ENCODE measurements at regions not wholly inside any gene's neighbourhood (a gene's known extent, or its start where the extent isn't known, plus 50 kb on each side); places are given as distances from the start of the nearest gene placed in this dataset.

GRCh38 chr16:55151561-55152305 is 172.3 kb upstream of the IRX6 start:
- H3K27me3 ChIP-seq (ENCODE audit: control insufficient read depth in 1 of 2, insufficient read depth in 2 of 2, low read length in 1 of 2) = peaks cover 0 to 3% of the 10 kb centered on the region in 2 donors
- no peak for DNase-seq
- no peaks in the 10 kb centered on the region for H3K36me3 ChIP-seq (ENCODE audit: control insufficient read depth in 1 of 2, insufficient read depth in 2 of 2, low read length in 1 of 2)
- 57 to 63% methylated on average over 9 of the region's 9 CpGs for WGBS, 2 donors
- peaks cover 7% of the 10 kb centered on the region for H3K9me3 ChIP-seq (ENCODE audit: control insufficient read depth, low read length)
- H3K27ac ChIP-seq (ENCODE audit: low read depth in 1 of 2, low read length in 2 of 2) = no peak overlapping the region
- no peaks in the 10 kb centered on the region for H3K4me1 ChIP-seq (ENCODE audit: control insufficient read depth in 1 of 2, insufficient read depth in 2 of 2, low read length in 2 of 2)
- H3K4me3 ChIP-seq (ENCODE audit: low read length in 2 of 2) = no peak overlapping the region
- intact Hi-C loops (cut with DNase I) = no loop called here
- ATAC-seq (ENCODE audit: low FRiP score) = no peak

GRCh38 chr16:55152875-55153390 is 171.1 kb upstream of the IRX6 start:
- Histone ChIP-seq H3K36me3 (ENCODE audit: control insufficient read depth in 1 of 2, insufficient read depth in 2 of 2, low read length in 1 of 2) (no peaks in the 10 kb centered on the region), H3K27me3 (ENCODE audit: control insufficient read depth in 1 of 2, insufficient read depth in 2 of 2, low read length in 1 of 2) (peaks cover 0 to 3% of the 10 kb centered on the region in 2 donors), H3K27ac (ENCODE audit: low read depth in 1 of 2, low read length in 2 of 2) (no peak overlapping the region), H3K4me1 (ENCODE audit: control insufficient read depth in 1 of 2, insufficient read depth in 2 of 2, low read length in 2 of 2) (no peaks in the 10 kb centered on the region), H3K4me3 (ENCODE audit: low read length in 2 of 2) (no peak overlapping the region), H3K9me3 (ENCODE audit: control insufficient read depth, low read length) (peaks cover 7% of the 10 kb centered on the region)
- no peak for DNase-seq
- no peak for ATAC-seq (ENCODE audit: low FRiP score)
- intact Hi-C loops (cut with DNase I) = no loop called here
- 91 to 92% methylated on average over 3 of the region's 3 CpGs for WGBS, 2 donors

DNA sequence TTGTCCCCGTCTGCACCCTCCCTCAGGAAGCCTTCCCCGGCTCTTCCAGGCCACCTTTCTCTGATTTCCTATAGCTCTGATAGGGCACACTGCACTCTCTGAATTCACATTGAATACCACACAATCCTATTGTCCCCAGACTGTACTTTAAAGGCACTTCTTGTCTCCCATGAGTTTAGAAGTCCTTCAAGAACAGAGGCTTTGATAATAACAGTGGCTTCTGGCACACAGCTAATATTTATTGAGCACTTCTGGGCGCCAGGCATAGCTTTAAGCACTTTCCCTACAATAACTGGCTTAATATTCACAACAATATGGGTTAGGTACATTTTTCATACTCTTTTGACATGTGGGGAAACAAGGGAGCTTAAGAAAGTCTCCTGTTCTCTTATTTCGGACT is 169.7 kb upstream of the IRX6 start:
- no peak for DNase-seq
- no peak for ATAC-seq (ENCODE audit: low FRiP score)
- Histone ChIP-seq H3K27ac (ENCODE audit: low read depth in 1 of 2, low read length in 2 of 2) (no peak overlapping the region), H3K4me3 (ENCODE audit: low read length in 2 of 2) (no peak overlapping the region), H3K9me3 (ENCODE audit: control insufficient read depth, low read length) (peaks cover 4% of the 10 kb centered on the region), H3K27me3 (ENCODE audit: control insufficient read depth in 1 of 2, insufficient read depth in 2 of 2, low read length in 1 of 2) (peaks cover 0 to 3% of the 10 kb centered on the region in 2 donors), H3K36me3 (ENCODE audit: control insufficient read depth in 1 of 2, insufficient read depth in 2 of 2, low read length in 1 of 2) (no peaks in the 10 kb centered on the region), H3K4me1 (ENCODE audit: control insufficient read depth in 1 of 2, insufficient read depth in 2 of 2, low read length in 2 of 2) (no peaks in the 10 kb centered on the region)
- WGBS, 2 donors = 44 to 50% methylated on average over 4 of the region's 4 CpGs
- intact Hi-C loops (cut with DNase I) = no loop called here

GRCh38 chr16:55154956-55155355 is 169.0 kb upstream of the IRX6 start:
- no peaks in the 10 kb centered on the region for H3K4me1 ChIP-seq (ENCODE audit: control insufficient read depth in 1 of 2, insufficient read depth in 2 of 2, low read length in 2 of 2)

GRCh38 chr16:55155815-55156214 is 168.2 kb upstream of the IRX6 start:
- ATAC-seq (ENCODE audit: low FRiP score) (no peak), DNase-seq (no peak)
- no peak overlapping the region for H3K27ac ChIP-seq (ENCODE audit: low read depth in 1 of 2, low read length in 2 of 2)
- intact Hi-C loops (cut with DNase I) = no loop called here
- peaks cover 0 to 3% of the 10 kb centered on the region in 2 donors for H3K27me3 ChIP-seq (ENCODE audit: control insufficient read depth in 1 of 2, insufficient read depth in 2 of 2, low read length in 1 of 2)
- no peaks in the 10 kb centered on the region for H3K4me1 ChIP-seq (ENCODE audit: control insufficient read depth in 1 of 2, insufficient read depth in 2 of 2, low read length in 2 of 2)
- WGBS, 2 donors = 89 to 90% methylated on average over 9 of the region's 9 CpGs
- peaks cover 6% of the 10 kb centered on the region for H3K9me3 ChIP-seq (ENCODE audit: control insufficient read depth, low read length)
- H3K4me3 ChIP-seq (ENCODE audit: low read length in 2 of 2) = no peak overlapping the region
- H3K36me3 ChIP-seq (ENCODE audit: control insufficient read depth in 1 of 2, insufficient read depth in 2 of 2, low read length in 1 of 2) = no peaks in the 10 kb centered on the region

More at GRCh38 chr16:55154956-55155355, 169.0 kb upstream of the IRX6 start:
- Histone ChIP-seq H3K9me3 (ENCODE audit: control insufficient read depth, low read length) (peaks cover 7% of the 10 kb centered on the region), H3K27ac (ENCODE audit: low read depth in 1 of 2, low read length in 2 of 2) (no peak overlapping the region), H3K4me3 (ENCODE audit: low read length in 2 of 2) (no peak overlapping the region), H3K27me3 (ENCODE audit: control insufficient read depth in 1 of 2, insufficient read depth in 2 of 2, low read length in 1 of 2) (peaks cover 0 to 3% of the 10 kb centered on the region in 2 donors), H3K36me3 (ENCODE audit: control insufficient read depth in 1 of 2, insufficient read depth in 2 of 2, low read length in 1 of 2) (no peaks in the 10 kb centered on the region)
- intact Hi-C loops (cut with DNase I) = no loop called here
- DNase-seq (no peak), ATAC-seq (ENCODE audit: low FRiP score) (no peak)

DNA sequence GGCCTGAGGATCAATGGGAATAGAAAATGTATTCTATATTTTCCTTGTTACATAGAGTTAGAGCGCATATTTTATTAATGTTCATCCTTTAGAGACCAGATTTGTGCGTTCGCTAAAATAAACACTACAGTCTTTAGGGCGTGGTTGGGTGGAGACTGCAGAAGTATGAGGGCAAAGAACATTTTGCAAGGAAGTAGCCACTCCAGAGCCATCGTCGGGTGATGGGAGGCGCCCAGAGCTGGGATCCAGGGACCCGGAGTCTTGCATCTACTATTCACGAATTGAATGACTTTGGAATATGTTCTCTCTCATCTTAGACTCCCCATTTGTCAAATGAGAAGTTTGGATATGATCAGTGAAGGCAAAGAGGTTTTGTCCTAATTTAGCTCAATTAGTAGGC is 154.2 kb upstream of the IRX6 start:
- 91 to 93% methylated on average over 9 of the region's 9 CpGs for WGBS, 2 donors
- Histone ChIP-seq H3K9me3 (ENCODE audit: control insufficient read depth, low read length) (no peaks in the 10 kb centered on the region), H3K27me3 (ENCODE audit: control insufficient read depth in 1 of 2, insufficient read depth in 2 of 2, low read length in 1 of 2) (no peaks in the 10 kb centered on the region), H3K36me3 (ENCODE audit: control insufficient read depth in 1 of 2, insufficient read depth in 2 of 2, low read length in 1 of 2) (no peaks in the 10 kb centered on the region), H3K4me3 (ENCODE audit: low read length in 2 of 2) (no peak overlapping the region), H3K27ac (ENCODE audit: low read depth in 1 of 2, low read length in 2 of 2) (no peak overlapping the region), H3K4me1 (ENCODE audit: control insufficient read depth in 1 of 2, insufficient read depth in 2 of 2, low read length in 2 of 2) (no peaks in the 10 kb centered on the region)
- DNase-seq (no peak), ATAC-seq (ENCODE audit: low FRiP score) (no peak)
- intact Hi-C loops (cut with DNase I) = no loop called here

- 83 to 84% methylated on average over 2 of the region's 2 CpGs for WGBS, 2 donors
- no peak for ATAC-seq (ENCODE audit: low FRiP score)
- Histone ChIP-seq H3K36me3 (ENCODE audit: control insufficient read depth in 1 of 2, insufficient read depth in 2 of 2, low read length in 1 of 2) (no peaks in the 10 kb centered on the region), H3K27me3 (ENCODE audit: control insufficient read depth in 1 of 2, insufficient read depth in 2 of 2, low read length in 1 of 2) (no peaks in the 10 kb centered on the region), H3K4me1 (ENCODE audit: control insufficient read depth in 1 of 2, insufficient read depth in 2 of 2, low read length in 2 of 2) (no peaks in the 10 kb centered on the region), H3K4me3 (ENCODE audit: low read length in 2 of 2) (no peak overlapping the region), H3K27ac (ENCODE audit: low read depth in 1 of 2, low read length in 2 of 2) (no peak overlapping the region), H3K9me3 (ENCODE audit: control insufficient read depth, low read length) (no peaks in the 10 kb centered on the region)
- no peak for DNase-seq
- intact Hi-C loops (cut with DNase I) = no loop called here
Measured at GRCh38 chr16:55171241-55171640, 152.8 kb upstream of the IRX6 start.

DNA sequence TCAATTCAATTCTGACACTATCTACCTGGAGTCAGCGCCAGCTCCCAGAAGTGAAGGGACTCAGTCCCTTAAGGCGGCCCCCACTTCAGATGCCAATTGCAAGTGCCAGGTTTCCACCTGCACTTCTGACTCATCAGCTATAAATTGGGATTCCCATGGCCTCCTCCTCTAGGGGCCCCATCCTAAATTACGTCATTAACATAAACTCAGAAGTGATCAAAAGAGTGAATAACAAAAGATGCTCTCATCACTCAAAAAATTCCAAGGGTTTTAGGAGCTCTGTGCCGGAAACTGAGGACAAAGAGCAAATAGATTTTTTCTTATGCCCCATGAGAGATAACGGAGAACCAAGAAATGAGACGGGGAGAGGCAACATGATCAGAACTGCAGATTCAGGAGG is 148.6 kb upstream of the IRX6 start:
- no peak for ATAC-seq (ENCODE audit: low FRiP score)

DNA sequence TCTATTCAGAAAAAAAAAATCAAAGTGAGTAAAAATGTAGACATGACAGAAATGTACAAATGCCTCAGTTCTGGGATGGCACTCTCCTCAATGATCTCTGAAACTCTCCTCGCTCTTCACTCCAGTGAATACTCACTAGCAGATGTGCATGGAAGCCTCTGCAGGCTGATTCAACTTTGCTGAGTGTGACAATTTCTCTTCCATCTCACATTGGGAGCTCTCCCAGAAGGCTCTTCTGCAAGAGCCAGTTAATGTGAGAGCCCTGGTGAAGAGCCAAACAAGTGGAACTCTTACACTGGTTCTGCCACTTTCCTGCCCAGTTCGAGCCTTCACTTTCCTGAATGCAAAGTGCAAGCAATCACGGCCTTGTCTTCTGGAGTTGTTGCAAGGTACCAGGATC is 147.1 kb upstream of the IRX6 start:
- Histone ChIP-seq H3K9me3 (ENCODE audit: control insufficient read depth, low read length) (peaks cover 7% of the 10 kb centered on the region), H3K36me3 (ENCODE audit: control insufficient read depth in 1 of 2, insufficient read depth in 2 of 2, low read length in 1 of 2) (no peaks in the 10 kb centered on the region), H3K27ac (ENCODE audit: low read depth in 1 of 2, low read length in 2 of 2) (no peak overlapping the region), H3K4me1 (ENCODE audit: control insufficient read depth in 1 of 2, insufficient read depth in 2 of 2, low read length in 2 of 2) (no peaks in the 10 kb centered on the region), H3K27me3 (ENCODE audit: control insufficient read depth in 1 of 2, insufficient read depth in 2 of 2, low read length in 1 of 2) (no peaks in the 10 kb centered on the region), H3K4me3 (ENCODE audit: low read length in 2 of 2) (no peak overlapping the region)
- 90 to 91% methylated on average over 3 of the region's 3 CpGs for WGBS, 2 donors
- ATAC-seq (ENCODE audit: low FRiP score) (no peak), DNase-seq (no peak)
- intact Hi-C loops (cut with DNase I) = no loop called here

More for the DNA sequence above, 148.6 kb upstream of the IRX6 start:
- WGBS, 2 donors = 86% methylated on average over 6 of the region's 6 CpGs
- intact Hi-C loops (cut with DNase I) = no loop called here
- no peak for DNase-seq
- Histone ChIP-seq H3K27me3 (ENCODE audit: control insufficient read depth in 1 of 2, insufficient read depth in 2 of 2, low read length in 1 of 2) (no peaks in the 10 kb centered on the region), H3K36me3 (ENCODE audit: control insufficient read depth in 1 of 2, insufficient read depth in 2 of 2, low read length in 1 of 2) (no peaks in the 10 kb centered on the region), H3K4me1 (ENCODE audit: control insufficient read depth in 1 of 2, insufficient read depth in 2 of 2, low read length in 2 of 2) (no peaks in the 10 kb centered on the region), H3K27ac (ENCODE audit: low read depth in 1 of 2, low read length in 2 of 2) (no peak overlapping the region), H3K4me3 (ENCODE audit: low read length in 2 of 2) (no peak overlapping the region), H3K9me3 (ENCODE audit: control insufficient read depth, low read length) (peaks cover 7% of the 10 kb centered on the region)
